ENCODE measurements at regions not wholly inside any gene's neighbourhood (a gene's known extent, or its start where the extent isn't known, plus 50 kb on each side); places are given as distances from the start of the nearest gene placed in this dataset.

GRCh38 chr2:75424936-75425619, 135.7 kb downstream of the EVA1A start:
- Histone ChIP-seq H2AFZ (ENCODE audit: insufficient read depth, low read depth, low read length, poor library complexity, severe bottlenecking) (no peak overlapping the region), H4K20me1 (ENCODE audit: insufficient read depth, low read length) (no peaks in the 10 kb centered on the region), H3K9ac (ENCODE audit: insufficient read depth, low read length, poor library complexity, severe bottlenecking) (no peak overlapping the region), H3K4me1 (ENCODE audit: control insufficient read depth in 1 of 2, insufficient read depth in 2 of 2, low read length in 2 of 2) (no peaks in the 10 kb centered on the region), H3K4me3 (replicated peaks in 1 of 3; ENCODE audit: low read depth in 2 of 3, low read length in 3 of 3) (no peak overlapping the region), H3K36me3 (replicated peaks in 1 of 2; ENCODE audit: control insufficient read depth in 1 of 2, insufficient read depth in 2 of 2, low read length in 2 of 2) (no peaks in the 10 kb centered on the region), H3K4me2 (replicated peaks; ENCODE audit: extremely low read depth, low read length, poor library complexity, severe bottlenecking) (no peak overlapping the region), H3K27me3 (ENCODE audit: control insufficient read depth in 2 of 2, insufficient read depth in 2 of 2, low read length in 2 of 2) (no peaks in the 10 kb centered on the region), H3K79me2 (ENCODE audit: insufficient read depth, low read length) (no peaks in the 10 kb centered on the region), H3K9me3 (replicated peaks in 1 of 2; ENCODE audit: control insufficient read depth in 1 of 2, insufficient read depth in 1 of 2, low read length in 2 of 2) (peaks cover 0 to 9% of the 10 kb centered on the region in 2 donors), H3K27ac (ENCODE audit: low read depth in 1 of 2, low read length in 2 of 2) (no peak overlapping the region)
- no peaks in the 10 kb centered on the region for H3K4me1 Mint-ChIP-seq
- DNase-seq, result no peak
- no peak for TF ChIP-seq CTCF (IDR thresholded peaks at IDR 0.05)
- H3K36me3 Mint-ChIP-seq, result no peaks in the 10 kb centered on the region
- H3K27ac Mint-ChIP-seq, result no peak overlapping the region
- H3K9me3 Mint-ChIP-seq, result peaks cover 0 to 5% (median 0%) of the 10 kb centered on the region in 7 donors
- whole genome bisulfite sequencing (ENCODE audit: insufficient coverage), result 71% methylated on average over 3 of the region's 4 CpGs
- intact Hi-C loops (cut with micrococcal nuclease), result no loop called here
- peaks cover 2 to 8% (median 7%) of the 10 kb centered on the region in 3 donors for H3K27me3 Mint-ChIP-seq (ENCODE audit: low read depth in 3 of 3)
- H3K4me3 Mint-ChIP-seq, result no peak overlapping the region

GRCh38 chr2:75421986-75422385, 138.8 kb downstream of the EVA1A start:
- Mint-ChIP-seq H3K36me3 (no peaks in the 10 kb centered on the region), H3K27ac (no peak overlapping the region), H3K9me3 (peaks cover 0 to 5% (median 0%) of the 10 kb centered on the region in 7 donors), H3K27me3 (ENCODE audit: low read depth in 3 of 3) (peaks cover 0 to 11% (median 7%) of the 10 kb centered on the region in 3 donors), H3K4me3 (no peak overlapping the region), H3K4me1 (no peaks in the 10 kb centered on the region)
- no peak overlapping the region for H3K9ac ChIP-seq (ENCODE audit: insufficient read depth, low read length, poor library complexity, severe bottlenecking)
- intact Hi-C loops (cut with micrococcal nuclease), result no loop called here
- H3K4me2 ChIP-seq (replicated peaks; ENCODE audit: extremely low read depth, low read length, poor library complexity, severe bottlenecking), result no peak overlapping the region
- H4K20me1 ChIP-seq (ENCODE audit: insufficient read depth, low read length), result no peaks in the 10 kb centered on the region
- H3K4me3 ChIP-seq (replicated peaks in 1 of 3; ENCODE audit: low read depth in 2 of 3, low read length in 3 of 3), result no peak overlapping the region
- H2AFZ ChIP-seq (ENCODE audit: insufficient read depth, low read depth, low read length, poor library complexity, severe bottlenecking), result no peak overlapping the region
- H3K4me1 ChIP-seq (ENCODE audit: control insufficient read depth in 1 of 2, insufficient read depth in 2 of 2, low read length in 2 of 2), result no peaks in the 10 kb centered on the region
- H3K36me3 ChIP-seq (replicated peaks in 1 of 2; ENCODE audit: control insufficient read depth in 1 of 2, insufficient read depth in 2 of 2, low read length in 2 of 2), result no peaks in the 10 kb centered on the region
- no peak for TF ChIP-seq CTCF (IDR thresholded peaks at IDR 0.05)
- H3K27me3 ChIP-seq (ENCODE audit: control insufficient read depth in 2 of 2, insufficient read depth in 2 of 2, low read length in 2 of 2), result no peaks in the 10 kb centered on the region
- no CpG with 5 or more reads among the region's 1 CpG for WGBS (ENCODE audit: insufficient coverage)
- H3K27ac ChIP-seq (ENCODE audit: low read depth in 1 of 2, low read length in 2 of 2), result no peak overlapping the region
- peaks cover 0 to 9% of the 10 kb centered on the region in 2 donors for H3K9me3 ChIP-seq (replicated peaks in 1 of 2; ENCODE audit: control insufficient read depth in 1 of 2, insufficient read depth in 1 of 2, low read length in 2 of 2)
- H3K79me2 ChIP-seq (ENCODE audit: insufficient read depth, low read length), result no peaks in the 10 kb centered on the region
- no peak for DNase-seq
